ENCODE measurements at regions not wholly inside any gene's neighbourhood (a gene's known extent, or its start where the extent isn't known, plus 50 kb on each side); places are given as distances from the start of the nearest gene placed in this dataset.
"Not testable (repeated sequence)": the region's sequence is repeated elsewhere in the genome, so short reads cannot be mapped to it uniquely, and the experiment has no call there.

GRCh38 chr7:96920713-96921112 is 84.6 kb upstream of the DLX6 start:
- H3K9me3 ChIP-seq: no peaks in the 10 kb centered on the region
- no peaks in the 10 kb centered on the region for H3K4me1 ChIP-seq
- H3K27me3 ChIP-seq: no peaks in the 10 kb centered on the region
- H3K27ac ChIP-seq: no peak overlapping the region
- intact Hi-C loops (cut with DNase I; ENCODE audit: low total_unique reads): no loop called here
- H3K36me3 ChIP-seq: no peaks in the 10 kb centered on the region
- 57 to 66% methylated on average over 1 of the region's 1 CpG for WGBS, 2 donors (ENCODE audit: low coverage in 1 of 2)
- in situ Hi-C loops (cut with MboI; ENCODE audit: low pct_ligation_motif_present in 1 of 4, low pct_unique_long_range_greater_than_20kb in 1 of 4, low sequenced_read_pairs in 3 of 4): no loop called here
- no peak overlapping the region for H3K4me3 ChIP-seq
- DNase-seq: no peak
- TF ChIP-seq POLR2A (IDR thresholded peaks at IDR 0.05) (no peak), POLR2AphosphoS5 (IDR thresholded peaks at IDR 0.05) (no peak), CTCF (IDR thresholded peaks at IDR 0.05) (no peak), EP300 (IDR thresholded peaks at IDR 0.05; ENCODE audit: low read depth) (no peak)

GRCh38 chr7:96921231-96921630 is 84.1 kb upstream of the DLX6 start:
- DNase-seq: no peak
- H3K36me3 ChIP-seq: no peaks in the 10 kb centered on the region
- WGBS, 2 donors (ENCODE audit: low coverage in 1 of 2): 38 to 50% methylated on average over 5 of the region's 5 CpGs

GRCh38 chr7:96921771-96922170 is 83.6 kb upstream of the DLX6 start:
- TF ChIP-seq POLR2A (IDR thresholded peaks at IDR 0.05) (no peak), EP300 (IDR thresholded peaks at IDR 0.05; ENCODE audit: low read depth) (no peak), POLR2AphosphoS5 (IDR thresholded peaks at IDR 0.05) (no peak), CTCF (IDR thresholded peaks at IDR 0.05) (no peak)
- Histone ChIP-seq H3K9me3 (no peaks in the 10 kb centered on the region), H3K27me3 (no peaks in the 10 kb centered on the region), H3K4me1 (no peaks in the 10 kb centered on the region), H3K4me3 (no peak overlapping the region), H3K27ac (no peak overlapping the region), H3K36me3 (no peaks in the 10 kb centered on the region)
- in situ Hi-C loops (cut with MboI; ENCODE audit: low pct_ligation_motif_present in 1 of 4, low pct_unique_long_range_greater_than_20kb in 1 of 4, low sequenced_read_pairs in 3 of 4) (no loop called here), intact Hi-C loops (cut with DNase I; ENCODE audit: low total_unique reads) (no loop called here)
- 25 to 45% methylated on average over 2 to 3 of the region's 3 CpGs for WGBS, 2 donors (ENCODE audit: low coverage in 1 of 2)
- DNase-seq: no peak

More at GRCh38 chr7:96921231-96921630, 84.1 kb upstream of the DLX6 start:
- no peak for TF ChIP-seq POLR2AphosphoS5 (IDR thresholded peaks at IDR 0.05)
- no peak for TF ChIP-seq EP300 (IDR thresholded peaks at IDR 0.05; ENCODE audit: low read depth)
- no peak for TF ChIP-seq POLR2A (IDR thresholded peaks at IDR 0.05)
- no peak for TF ChIP-seq CTCF (IDR thresholded peaks at IDR 0.05)
- Histone ChIP-seq H3K27ac (no peak overlapping the region), H3K27me3 (no peaks in the 10 kb centered on the region), H3K9me3 (no peaks in the 10 kb centered on the region), H3K4me3 (no peak overlapping the region), H3K4me1 (no peaks in the 10 kb centered on the region)
- intact Hi-C loops (cut with DNase I; ENCODE audit: low total_unique reads): no loop called here
- in situ Hi-C loops (cut with MboI; ENCODE audit: low pct_ligation_motif_present in 1 of 4, low pct_unique_long_range_greater_than_20kb in 1 of 4, low sequenced_read_pairs in 3 of 4): no loop called here

- in situ Hi-C loops (cut with MboI; ENCODE audit: low pct_ligation_motif_present in 1 of 4, low pct_unique_long_range_greater_than_20kb in 1 of 4, low sequenced_read_pairs in 3 of 4); DNase-seq; H3K27me3 ChIP-seq; H3K27ac ChIP-seq; H3K36me3 ChIP-seq; H3K4me1 ChIP-seq; H3K9me3 ChIP-seq; H3K4me3 ChIP-seq; intact Hi-C loops (cut with DNase I; ENCODE audit: low total_unique reads): not testable (repeated sequence)
These were observed 82.0 kb upstream of the DLX6 start for GRCh38 chr7:96923345-96923744.

- in situ Hi-C loops (cut with MboI; ENCODE audit: low pct_ligation_motif_present in 1 of 4, low pct_unique_long_range_greater_than_20kb in 1 of 4, low sequenced_read_pairs in 3 of 4): no loop called here
- H3K4me3 ChIP-seq: no peak overlapping the region
- no peak for DNase-seq
- no peaks in the 10 kb centered on the region for H3K4me1 ChIP-seq
- 89 to 92% methylated on average over 5 of the region's 5 CpGs for WGBS, 2 donors (ENCODE audit: low coverage in 1 of 2)
- H3K27me3 ChIP-seq: no peaks in the 10 kb centered on the region
- H3K27ac ChIP-seq: no peak overlapping the region
- intact Hi-C loops (cut with DNase I; ENCODE audit: low total_unique reads): no loop called here
- H3K9me3 ChIP-seq: no peaks in the 10 kb centered on the region
- no peak for TF ChIP-seq POLR2AphosphoS5 (IDR thresholded peaks at IDR 0.05)
- TF ChIP-seq EP300 (IDR thresholded peaks at IDR 0.05; ENCODE audit: low read depth): no peak
- TF ChIP-seq CTCF (IDR thresholded peaks at IDR 0.05): no peak
- no peak for TF ChIP-seq POLR2A (IDR thresholded peaks at IDR 0.05)
- no peaks in the 10 kb centered on the region for H3K36me3 ChIP-seq
These were observed 78.2 kb upstream of the DLX6 start for GRCh38 chr7:96927131-96927530.

Measured in transverse colon (tissue), 4 donors.